H9 (cell line): ENCODE measurements at regions not wholly inside any gene's neighbourhood (a gene's known extent, or its start where the extent isn't known, plus 50 kb on each side); places are given as distances from the start of the nearest gene placed in this dataset.

ENCODE experiments used
- DNase-seq: peaks from one replicate; pipeline ENCODE4 v3.0.0-alpha.2; 2017
- H2AFZ ChIP-seq: one replicate; pipeline ENCODE4 v1.6.1; 2013; ENCODE audit warnings: mild to moderate bottlenecking, low read length, control low read depth, moderate library complexity
- H2AK5ac ChIP-seq: 2 replicates; pipeline ENCODE4 v1.6.1; 2013; ENCODE audit warnings: low read length, control low read depth, mixed read lengths; ENCODE audit not compliant: insufficient read length
- H2BK120ac ChIP-seq: one replicate; pipeline ENCODE4 v1.6.1; 2013; ENCODE audit warnings: low read depth, mild to moderate bottlenecking, low read length, control low read depth, inconsistent platforms; ENCODE audit not compliant: poor library complexity, severe bottlenecking
- H2BK12ac ChIP-seq: 2 replicates; pipeline ENCODE4 v1.6.1; 2013; ENCODE audit warnings: low read length, control low read depth, mixed read lengths, low read depth; ENCODE audit not compliant: insufficient read length
- H2BK15ac ChIP-seq: 2 replicates; pipeline ENCODE4 v1.6.1; 2013; ENCODE audit warnings: low read depth, low read length, control low read depth
- H2BK20ac ChIP-seq: one replicate; pipeline ENCODE4 v1.6.1; 2013; ENCODE audit warnings: low read depth, mild to moderate bottlenecking, low read length, control low read depth, inconsistent platforms; ENCODE audit not compliant: poor library complexity, severe bottlenecking
- H2BK5ac ChIP-seq: 2 replicates; pipeline ENCODE4 v1.6.1; 2013; ENCODE audit warnings: low read length, control low read depth, mixed read lengths; ENCODE audit not compliant: insufficient read length
- H3K14ac ChIP-seq: 2 replicates; pipeline ENCODE4 v1.6.1; 2013; ENCODE audit warnings: low read length, control low read depth; ENCODE audit not compliant: insufficient read depth
- H3K18ac ChIP-seq: 2 replicates; pipeline ENCODE4 v1.6.1; 2013; ENCODE audit warnings: low read depth, mild to moderate bottlenecking, mixed read lengths, low read length, control low read depth; ENCODE audit not compliant: insufficient read length
- H3K23ac ChIP-seq: 2 replicates; pipeline ENCODE4 v1.6.1; 2013; ENCODE audit warnings: low read length, control low read depth, mixed read lengths, low read depth; ENCODE audit not compliant: insufficient read length
- H3K23me2 ChIP-seq: 2 replicates; pipeline ENCODE4 v1.6.1; 2013; ENCODE audit warnings: low read depth, mild to moderate bottlenecking, mixed read lengths, low read length, control low read depth; ENCODE audit not compliant: insufficient read length, poor library complexity, severe bottlenecking
- H3K27ac ChIP-seq: 2 replicates; pipeline ENCODE4 v1.5.1; 2013; ENCODE audit warnings: low read length, control low read depth, mixed read lengths, low read depth; ENCODE audit not compliant: insufficient read length
- H3K27me3 ChIP-seq: 2 replicates; pipeline ENCODE4 v1.6.1; 2013; ENCODE audit warnings: low read length, control low read depth, inconsistent platforms; ENCODE audit not compliant: insufficient read depth
- H3K4ac ChIP-seq: 2 replicates; pipeline ENCODE4 v1.6.1; 2013; ENCODE audit warnings: low read depth, mild to moderate bottlenecking, control low read depth, inconsistent platforms, low read length, moderate library complexity
- H3K4me1 ChIP-seq: 2 replicates; pipeline ENCODE4 v1.6.1; 2013; ENCODE audit warnings: low read length, control low read depth, inconsistent platforms; ENCODE audit not compliant: insufficient read depth
- H3K4me2 ChIP-seq: 2 replicates; pipeline ENCODE4 v1.6.1; 2013; ENCODE audit warnings: low read length, control low read depth, mixed read lengths; ENCODE audit not compliant: insufficient read length, insufficient read depth
- H3K56ac ChIP-seq: 2 replicates; pipeline ENCODE4 v1.6.1; 2013; ENCODE audit warnings: low read depth, mild to moderate bottlenecking, mixed read lengths, low read length, control low read depth; ENCODE audit not compliant: insufficient read length
- H3K79me1 ChIP-seq: 2 replicates; pipeline ENCODE4 v1.6.1; 2013; ENCODE audit warnings: low read depth, mild to moderate bottlenecking, moderate library complexity, low read length, control low read depth, inconsistent platforms; ENCODE audit not compliant: insufficient read depth, poor library complexity, severe bottlenecking
- H3K79me2 ChIP-seq: 2 replicates; pipeline ENCODE4 v1.6.1; 2013; ENCODE audit warnings: low read length, control low read depth, inconsistent platforms; ENCODE audit not compliant: insufficient read depth
- H3K9ac ChIP-seq: 2 replicates; pipeline ENCODE4 v1.6.1; 2013; ENCODE audit warnings: low read length, control low read depth, mixed read lengths; ENCODE audit not compliant: insufficient read length; ENCODE audit errors: extremely low read depth
- H3K9me3 ChIP-seq: one replicate; pipeline ENCODE4 v1.6.1; 2013; ENCODE audit warnings: low read depth, low read length, inconsistent platforms; ENCODE audit not compliant: control insufficient read depth
- H3T11ph ChIP-seq: one replicate; pipeline ENCODE4 v1.6.1; 2013; ENCODE audit warnings: mild to moderate bottlenecking, low read length, control low read depth, inconsistent platforms
- H4K20me1 ChIP-seq: one replicate; pipeline ENCODE4 v1.6.1; 2013; ENCODE audit not compliant: control insufficient read depth, insufficient read length, insufficient read depth
- H4K5ac ChIP-seq: 2 replicates; pipeline ENCODE4 v1.6.1; 2013; ENCODE audit warnings: low read depth, mild to moderate bottlenecking, mixed read lengths, low read length, control low read depth; ENCODE audit not compliant: insufficient read length
- H4K8ac ChIP-seq: replicated peaks from 2 replicates; pipeline ENCODE4 v1.6.1; 2013; ENCODE audit warnings: low read length, control low read depth, mixed read lengths, low read depth; ENCODE audit not compliant: insufficient read length
- H4K91ac ChIP-seq: 2 replicates; pipeline ENCODE4 v1.6.1; 2013; ENCODE audit warnings: low read depth, mild to moderate bottlenecking, moderate library complexity, mixed read lengths, low read length, control low read depth; ENCODE audit not compliant: insufficient read length
- H3K27ac Mint-ChIP-seq, 3 experiments: 2 replicates in 2 of 3; 3 replicates in 1 of 3; pipeline ENCODE4 v1.8.0; 2020 to 2021; ENCODE audit warnings: mixed read lengths in 3 of 3, mild to moderate bottlenecking in 1 of 3, moderate library complexity in 1 of 3
- H3K27me3 Mint-ChIP-seq: 2 replicates; pipeline ENCODE4 v1.8.0; 2021; ENCODE audit warnings: low read depth, mild to moderate bottlenecking, moderate library complexity, mixed read lengths
- H3K36me3 Mint-ChIP-seq, 3 experiments: 2 replicates in 2 of 3; 3 replicates in 1 of 3; pipeline ENCODE4 v1.8.0; 2020 to 2021; ENCODE audit warnings: low read depth in 3 of 3, mixed read lengths in 3 of 3; ENCODE audit not compliant: insufficient read depth in 1 of 3
- H3K4me1 Mint-ChIP-seq, 2 experiments: 2 replicates each; pipeline ENCODE4 v1.8.0; 2020; ENCODE audit warnings: mixed read lengths in 2 of 2
- H3K4me3 Mint-ChIP-seq, 2 experiments: 2 replicates in 1 of 2; 3 replicates in 1 of 2; pipeline ENCODE4 v1.8.0; 2020 to 2021; ENCODE audit warnings: mild to moderate bottlenecking in 2 of 2, mixed read lengths in 2 of 2, moderate library complexity in 1 of 2
- H3K9me3 Mint-ChIP-seq, 2 experiments: 2 replicates in 1 of 2; 3 replicates in 1 of 2; pipeline ENCODE4 v1.8.0; 2020; ENCODE audit warnings: mild to moderate bottlenecking in 2 of 2, mixed read lengths in 2 of 2, moderate library complexity in 1 of 2
- CTCF ChIP-seq: fragments of 200-600 bp; sonication (generic); conservative IDR thresholded peaks from 3 replicates; pipeline ENCODE4 v1.8.0; 2021; ENCODE audit warnings: antibody characterized with exemption, mild to moderate bottlenecking
- WGBS: extraction: QIAGEN DNeasy Blood & Tissue Kit; methylation state at CpG from one replicate; pipeline ENCODE4 v1.1.7; 2013; ENCODE audit warnings: missing lambda C conversion rate, low lambda C conversion rate, mixed read lengths; ENCODE audit not compliant: insufficient read length; ENCODE audit errors: extremely low coverage; 5-methylcytosine and 5-hydroxymethylcytosine counted together

GRCh38 chr3:181901626-181902025, 189.9 kb downstream of the SOX2 start:
- Histone ChIP-seq H4K91ac (no peak overlapping the region), H2BK120ac (no peak overlapping the region), H2BK20ac (no peak overlapping the region), H3K4me2 (no peak overlapping the region), H3K79me2 (no peaks in the 10 kb centered on the region), H2AK5ac (no peak overlapping the region), H3K4me1 (0 out of 2 replicates have a peak, but pooled peaks cover 2% of the 10 kb centered on the region), H3K56ac (no peak overlapping the region), H3K79me1 (no peaks in the 10 kb centered on the region), H3K9me3 (no peaks in the 10 kb centered on the region), H4K5ac (no peak overlapping the region), H3T11ph (no peak overlapping the region), H2BK5ac (no peak overlapping the region), H3K23ac (no peak overlapping the region), H3K18ac (no peak overlapping the region), H2BK15ac (no peak overlapping the region), H2BK12ac (no peak overlapping the region), H3K4ac (no peak overlapping the region), H3K9ac (no peak overlapping the region), H4K8ac (no peak overlapping the region), H3K27ac (no peak overlapping the region), H3K14ac (no peak overlapping the region), H3K23me2 (no peaks in the 10 kb centered on the region), H2AFZ (no peak overlapping the region), H3K27me3 (no peaks in the 10 kb centered on the region), H4K20me1 (no peaks in the 10 kb centered on the region)
- no peaks in the 10 kb centered on the region for H3K9me3 Mint-ChIP-seq
- DNase-seq: no peak
- H3K27me3 Mint-ChIP-seq: no peaks in the 10 kb centered on the region
- H3K36me3 Mint-ChIP-seq: no peaks in the 10 kb centered on the region
- H3K27ac Mint-ChIP-seq: no peak overlapping the region
- H3K4me3 Mint-ChIP-seq: no peak overlapping the region
- WGBS: no CpG with 5 or more reads among the region's 3 CpGs
- TF ChIP-seq CTCF: no peak
- H3K4me1 Mint-ChIP-seq: no peaks in the 10 kb centered on the region
